ENCODE measurements at regions not wholly inside any gene's neighbourhood (a gene's known extent, or its start where the extent isn't known, plus 50 kb on each side); places are given as distances from the start of the nearest gene placed in this dataset.

DNA sequence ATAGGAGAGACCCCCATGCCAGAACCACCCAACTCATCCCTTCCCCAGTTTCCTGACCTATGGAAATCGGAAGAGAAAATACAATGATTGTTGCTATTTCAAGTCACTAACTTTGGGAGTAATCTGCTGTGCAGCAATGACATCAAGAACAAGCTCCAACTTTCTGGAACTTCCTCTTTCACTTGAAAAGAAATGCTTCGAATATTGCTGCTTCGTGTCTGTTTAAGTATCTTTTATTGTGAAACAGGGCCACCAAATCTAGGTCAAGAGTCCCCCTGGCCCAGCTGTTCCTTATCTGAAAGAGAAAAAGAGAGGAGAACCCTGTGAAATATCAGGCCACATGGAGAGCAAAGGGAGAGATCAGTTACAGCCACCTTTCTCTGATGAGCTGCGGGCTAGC, 59.4 kb upstream of the DNAH5 start:
- WGBS = 69% methylated on average over 4 of the region's 4 CpGs

DNA sequence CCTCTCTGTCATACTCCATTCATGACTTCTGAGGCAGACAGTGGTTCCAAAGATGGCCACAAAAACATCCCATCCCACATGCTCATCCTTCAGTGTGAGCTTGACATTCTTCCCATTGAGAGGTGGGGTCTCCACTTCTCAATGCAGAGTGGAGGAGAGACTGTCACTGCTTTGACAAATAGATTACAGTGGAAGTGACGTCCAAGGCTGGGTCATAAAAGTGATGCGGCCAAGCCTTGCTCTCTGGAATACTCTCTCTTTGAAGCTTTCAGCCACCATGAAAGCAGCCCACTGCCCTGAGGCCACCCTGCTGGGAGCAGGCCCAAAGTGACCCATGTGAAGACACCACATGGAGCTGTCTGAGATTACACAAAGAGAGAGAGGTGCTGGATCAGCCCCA, 59.0 kb upstream of the DNAH5 start:
- no peak for TF ChIP-seq HNF4A (conservative IDR thresholded peaks at IDR 0.05)
- TF ChIP-seq FOXA2 (IDR thresholded peaks at IDR 0.05) = no peak
- TF ChIP-seq, protein P1, sequence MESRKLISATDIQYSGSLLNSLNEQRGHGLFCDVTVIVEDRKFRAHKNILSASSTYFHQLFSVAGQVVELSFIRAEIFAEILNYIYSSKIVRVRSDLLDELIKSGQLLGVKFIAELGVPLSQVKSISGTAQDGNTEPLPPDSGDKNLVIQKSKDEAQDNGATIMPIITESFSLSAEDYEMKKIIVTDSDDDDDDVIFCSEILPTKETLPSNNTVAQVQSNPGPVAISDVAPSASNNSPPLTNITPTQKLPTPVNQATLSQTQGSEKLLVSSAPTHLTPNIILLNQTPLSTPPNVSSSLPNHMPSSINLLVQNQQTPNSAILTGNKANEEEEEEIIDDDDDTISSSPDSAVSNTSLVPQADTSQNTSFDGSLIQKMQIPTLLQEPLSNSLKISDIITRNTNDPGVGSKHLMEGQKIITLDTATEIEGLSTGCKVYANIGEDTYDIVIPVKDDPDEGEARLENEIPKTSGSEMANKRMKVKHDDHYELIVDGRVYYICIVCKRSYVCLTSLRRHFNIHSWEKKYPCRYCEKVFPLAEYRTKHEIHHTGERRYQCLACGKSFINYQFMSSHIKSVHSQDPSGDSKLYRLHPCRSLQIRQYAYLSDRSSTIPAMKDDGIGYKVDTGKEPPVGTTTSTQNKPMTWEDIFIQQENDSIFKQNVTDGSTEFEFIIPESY (IDR thresholded peaks at IDR 0.05) = no peak
- TF ChIP-seq FOXA1 (IDR thresholded peaks at IDR 0.05) = no peak
- TF ChIP-seq RAD21 (IDR thresholded peaks at IDR 0.05) = no peak
- no peak for TF ChIP-seq RXRA (IDR thresholded peaks at IDR 0.05)
- TF ChIP-seq TAF1 (conservative IDR thresholded peaks at IDR 0.05) = no peak
- TF ChIP-seq HNF4G (IDR thresholded peaks at IDR 0.05) = no peak
- no peak for TF ChIP-seq ATF3 (IDR thresholded peaks at IDR 0.05)
- TF ChIP-seq SP1 (IDR thresholded peaks at IDR 0.05) = no peak
- no peak for TF ChIP-seq CTCF (IDR thresholded peaks at IDR 0.05; ENCODE audit: low read depth, low read length, missing input control)
- no peak for TF ChIP-seq REST (IDR thresholded peaks at IDR 0.05)
- TF ChIP-seq EGR1 (IDR thresholded peaks at IDR 0.05; ENCODE audit: low read depth in 2 of 2) = no peak
- no peak for TF ChIP-seq YY1 (IDR thresholded peaks at IDR 0.05)
- TF ChIP-seq MAX (IDR thresholded peaks at IDR 0.05) = no peak
- TF ChIP-seq GABPA (IDR thresholded peaks at IDR 0.05 in 1 of 2, conservative IDR thresholded peaks at IDR 0.05 in 1 of 2) = no peak
- TF ChIP-seq JUND (IDR thresholded peaks at IDR 0.05) = no peak
- no peak for TF ChIP-seq NR2F2 (IDR thresholded peaks at IDR 0.05)
- Histone ChIP-seq H3K9me3 (ENCODE audit: control insufficient read depth in 4 of 4, low read length in 3 of 4) (no peaks in the 10 kb centered on the region), H3K27ac (ENCODE audit: low read depth in 1 of 2, low read length in 2 of 2) (no peak overlapping the region)

More for the DNA sequence above, 59.4 kb upstream of the DNAH5 start:
- no peak for DNase-seq (ENCODE audit: low spot score)
- no peak overlapping the region for H3K9ac ChIP-seq (ENCODE audit: low read depth in 1 of 2, low read length in 2 of 2)
- H3K27ac ChIP-seq (ENCODE audit: low read depth in 1 of 2, low read length in 2 of 2) = no peak overlapping the region
- TF ChIP-seq YY1 (IDR thresholded peaks at IDR 0.05) = no peak
- no peak for TF ChIP-seq TAF1 (conservative IDR thresholded peaks at IDR 0.05)
- no peak for TF ChIP-seq EGR1 (IDR thresholded peaks at IDR 0.05; ENCODE audit: low read depth in 2 of 2)
- no peak for TF ChIP-seq HNF4A (conservative IDR thresholded peaks at IDR 0.05)
- TF ChIP-seq FOXA1 (IDR thresholded peaks at IDR 0.05) = no peak
- no peak for TF ChIP-seq SP1 (IDR thresholded peaks at IDR 0.05)
- no peak for TF ChIP-seq MAX (IDR thresholded peaks at IDR 0.05)
- TF ChIP-seq RXRA (IDR thresholded peaks at IDR 0.05) = no peak
- no peak for TF ChIP-seq NR2F2 (IDR thresholded peaks at IDR 0.05)
- no peaks in the 10 kb centered on the region for H3K9me3 ChIP-seq (ENCODE audit: control insufficient read depth in 4 of 4, low read length in 3 of 4)
- no peaks in the 10 kb centered on the region for H3K36me3 ChIP-seq (ENCODE audit: control insufficient read depth in 4 of 4, insufficient read depth in 3 of 4, low read depth in 1 of 4, low read length in 3 of 4)
- peaks cover 0 to 6% (median 3%) of the 10 kb centered on the region in 4 donors for H3K4me1 ChIP-seq (ENCODE audit: control insufficient read depth in 4 of 4, insufficient read depth in 4 of 4, low read length in 3 of 4)
- no peaks in the 10 kb centered on the region for H3K27me3 ChIP-seq (ENCODE audit: control insufficient read depth in 4 of 4, insufficient read depth in 4 of 4, low read length in 3 of 4)
- H3K4me3 ChIP-seq (ENCODE audit: low read depth in 1 of 3, low read length in 3 of 3) = no peak overlapping the region

More for the DNA sequence above, 59.0 kb upstream of the DNAH5 start:
- no peak for DNase-seq (ENCODE audit: low spot score)
- no peaks in the 10 kb centered on the region for H3K27me3 ChIP-seq (ENCODE audit: control insufficient read depth in 4 of 4, insufficient read depth in 4 of 4, low read length in 3 of 4)
- no peaks in the 10 kb centered on the region for H3K36me3 ChIP-seq (ENCODE audit: control insufficient read depth in 4 of 4, insufficient read depth in 3 of 4, low read depth in 1 of 4, low read length in 3 of 4)
- WGBS = 95% methylated on average over 2 of the region's 2 CpGs
- no peak overlapping the region for H3K4me3 ChIP-seq (ENCODE audit: low read depth in 1 of 3, low read length in 3 of 3)
- H3K4me1 ChIP-seq (ENCODE audit: control insufficient read depth in 4 of 4, insufficient read depth in 4 of 4, low read length in 3 of 4) = peaks cover 0 to 4% (median 3%) of the 10 kb centered on the region in 4 donors
- no peak overlapping the region for H3K9ac ChIP-seq (ENCODE audit: low read depth in 1 of 2, low read length in 2 of 2)
